GM23338 (cell line): ENCODE measurements at regions not wholly inside any gene's neighbourhood (a gene's known extent, or its start where the extent isn't known, plus 50 kb on each side); places are given as distances from the start of the nearest gene placed in this dataset.

Experiments used
- ATAC-seq: fragments of 200-7000 bp; cut with Tn5 transposase; 3 replicates; pipeline ENCODE4 v1.9.1; 2020
- DNase-seq: peaks from one replicate; pipeline ENCODE4 v3.0.0-alpha.2; 2015; ENCODE audit warnings: low spot score
- H2AFZ ChIP-seq: fragments of 200-600 bp; sonication (generic); 2 replicates; pipeline ENCODE4 v1.8.0; 2016; ENCODE audit warnings: antibody characterized with exemption, mild to moderate bottlenecking, moderate library complexity
- H3F3A ChIP-seq: fragments of 200-600 bp; sonication (generic); replicated peaks from 2 replicates; pipeline ENCODE4 v1.8.0; 2017; ENCODE audit warnings: antibody characterized with exemption, mixed run types, low read depth
- H3K27ac ChIP-seq: fragments of 200-600 bp; sonication (generic); 2 replicates; pipeline ENCODE4 v1.6.1; 2016; ENCODE audit warnings: low read depth
- H3K27me3 ChIP-seq: fragments of 200-600 bp; sonication (generic); 2 replicates; pipeline ENCODE4 v1.8.0; 2016; ENCODE audit warnings: mild to moderate bottlenecking, mixed run types, moderate library complexity; ENCODE audit not compliant: insufficient read depth
- H3K36me3 ChIP-seq: fragments of 200-600 bp; sonication (generic); 2 replicates; pipeline ENCODE4 v1.8.0; 2016; ENCODE audit warnings: mild to moderate bottlenecking; ENCODE audit not compliant: insufficient read depth
- H3K4me1 ChIP-seq: fragments of 200-600 bp; sonication (generic); 2 replicates; pipeline ENCODE4 v1.8.0; 2016; ENCODE audit warnings: mild to moderate bottlenecking, moderate library complexity; ENCODE audit not compliant: insufficient read depth
- H3K4me2 ChIP-seq: fragments of 200-600 bp; sonication (generic); 2 replicates; pipeline ENCODE4 v1.7.1; 2017; ENCODE audit warnings: mixed run types
- H3K4me3 ChIP-seq: fragments of 200-600 bp; sonication (generic); 2 replicates; pipeline ENCODE4 v1.6.1; 2016; ENCODE audit warnings: mixed run types
- H3K79me2 ChIP-seq: fragments of 200-600 bp; sonication (generic); replicated peaks from 2 replicates; pipeline ENCODE4 v1.8.0; 2017; ENCODE audit warnings: mild to moderate bottlenecking; ENCODE audit not compliant: insufficient read depth
- H3K9me2 ChIP-seq: fragments of 200-600 bp; sonication (generic); 2 replicates; pipeline ENCODE4 v1.8.0; 2017; ENCODE audit not compliant: insufficient read depth
- H4K20me1 ChIP-seq: fragments of 200-600 bp; sonication (generic); replicated peaks from 2 replicates; pipeline ENCODE4 v1.8.0; 2017; ENCODE audit warnings: mild to moderate bottlenecking; ENCODE audit not compliant: insufficient read depth
- H3K27ac Mint-ChIP-seq: 2 replicates; pipeline ENCODE4 v1.8.0; 2020; ENCODE audit warnings: inconsistent platforms, mild to moderate bottlenecking, moderate library complexity, mixed read lengths
- H3K27me3 Mint-ChIP-seq: 3 replicates; pipeline ENCODE4 v1.8.0; 2022; ENCODE audit warnings: low read depth, mild to moderate bottlenecking, moderate library complexity, mixed read lengths, inconsistent platforms; ENCODE audit not compliant: insufficient read depth, poor library complexity
- H3K36me3 Mint-ChIP-seq: 3 replicates; pipeline ENCODE4 v1.8.0; 2021; ENCODE audit warnings: low read depth, mild to moderate bottlenecking, inconsistent platforms, moderate library complexity, mixed read lengths
- H3K4me1 Mint-ChIP-seq: 3 replicates; pipeline ENCODE4 v1.8.0; 2020; ENCODE audit warnings: mild to moderate bottlenecking, inconsistent platforms, mixed read lengths
- H3K4me3 Mint-ChIP-seq: 3 replicates; pipeline ENCODE4 v1.8.0; 2021; ENCODE audit warnings: moderate library complexity, mild to moderate bottlenecking, inconsistent platforms, mixed read lengths
- H3K9me3 Mint-ChIP-seq: 3 replicates; pipeline ENCODE4 v1.8.0; 2020; ENCODE audit warnings: moderate library complexity, mild to moderate bottlenecking, inconsistent platforms, mixed read lengths
- CREB1 ChIP-seq: fragments of 250-450 bp; sonication (Bioruptor Pico); IDR thresholded peaks from 2 replicates; pipeline ENCODE4 v1.5.0; 2020; ENCODE audit warnings: low read depth, mild to moderate bottlenecking, moderate library complexity
- CTCF ChIP-seq, 2 experiments: fragments of 200-600 bp in 1 of 2; sonication (generic) in 1 of 2; conservative IDR thresholded peaks; 2 replicates each; pipeline versions ENCODE4 v1.5.1 to v1.6.1; 2016 to 2017; ENCODE audit warnings: antibody characterized with exemption in 2 of 2, low read depth in 2 of 2, mild to moderate bottlenecking in 2 of 2, moderate library complexity in 1 of 2
- ETS1 ChIP-seq: IDR thresholded peaks from 2 replicates; pipeline ENCODE4 v1.6.1; 2016; ENCODE audit warnings: antibody characterized with exemption
- EZH2 ChIP-seq: fragments of 200-600 bp; sonication (generic); IDR thresholded peaks from one replicate; pipeline ENCODE4 v1.8.0; 2017; ENCODE audit warnings: antibody characterized with exemption, mild to moderate bottlenecking, low read depth; ENCODE audit not compliant: unreplicated experiment
- EZH2phosphoT487 ChIP-seq: fragments of 200-600 bp; sonication (generic); IDR thresholded peaks from one replicate; pipeline ENCODE4 v1.8.1; 2018; ENCODE audit warnings: antibody characterized with exemption; ENCODE audit not compliant: unreplicated experiment
- JUNB ChIP-seq: IDR thresholded peaks from one replicate; pipeline ENCODE4 v1.6.1; 2016; ENCODE audit warnings: antibody characterized with exemption; ENCODE audit not compliant: unreplicated experiment
- NANOG ChIP-seq: IDR thresholded peaks from 2 replicates; pipeline ENCODE4 v1.6.1; 2016; ENCODE audit warnings: antibody characterized with exemption, borderline replicate concordance
- STAT1 ChIP-seq: IDR thresholded peaks from one replicate; pipeline ENCODE4 v1.6.1; 2016; ENCODE audit warnings: antibody characterized with exemption; ENCODE audit not compliant: unreplicated experiment
- ZNF114 ChIP-seq: fragments of 250-450 bp; sonication (Bioruptor Pico); IDR thresholded peaks from 2 replicates; pipeline ENCODE4 v1.5.0; 2020; ENCODE audit warnings: mild to moderate bottlenecking, moderate library complexity
- ZNF462 ChIP-seq: fragments of 250-450 bp; sonication (Bioruptor Pico); IDR thresholded peaks from 2 replicates; pipeline ENCODE4 v1.5.0; 2020; ENCODE audit warnings: mild to moderate bottlenecking, moderate library complexity

GRCh38 chr5:96157841-96158291 lies 196.2 kb upstream of the ELL2 start:
- no peak overlapping the region for H2AFZ ChIP-seq
- H3K9me2 ChIP-seq, result no peaks in the 10 kb centered on the region
- H3K4me3 ChIP-seq, result no peak overlapping the region
- no peaks in the 10 kb centered on the region for H3K9me3 Mint-ChIP-seq
- H3K36me3 Mint-ChIP-seq, result no peaks in the 10 kb centered on the region
- H3K27ac ChIP-seq, result no peak overlapping the region
- H3K4me2 ChIP-seq, result no peak overlapping the region
- H3K4me3 Mint-ChIP-seq, result no peak overlapping the region
- H4K20me1 ChIP-seq, result no peaks in the 10 kb centered on the region
- no peaks in the 10 kb centered on the region for H3F3A ChIP-seq
- H3K79me2 ChIP-seq, result no peaks in the 10 kb centered on the region
- no peaks in the 10 kb centered on the region for H3K27me3 Mint-ChIP-seq
- no peak for DNase-seq
- TF ChIP-seq ZNF114, result no peak
- TF ChIP-seq STAT1, result no peak
- no peak for TF ChIP-seq ZNF462
- no peak for TF ChIP-seq ETS1
- no peak for TF ChIP-seq EZH2phosphoT487
- no peak for TF ChIP-seq CREB1 (CRISPR knock-in tag)
- no peak for TF ChIP-seq EZH2
- TF ChIP-seq JUNB, result no peak
- TF ChIP-seq NANOG, result no peak
- no peak for TF ChIP-seq CTCF (conservative IDR thresholded peaks at IDR 0.05; ENCODE audit: low read depth in 2 of 2)
- peaks cover 26% of the 10 kb centered on the region for H3K4me1 Mint-ChIP-seq
- H3K36me3 ChIP-seq, result no peaks in the 10 kb centered on the region
- no peaks in the 10 kb centered on the region for H3K27me3 ChIP-seq
- ATAC-seq, result no peak
- peak overlapping the region; percentile 83 for H3K27ac Mint-ChIP-seq
- peaks cover 16% of the 10 kb centered on the region for H3K4me1 ChIP-seq
